NCI-H1436 (cell line): ENCODE measurements at regions not wholly inside any gene's neighbourhood (a gene's known extent, or its start where the extent isn't known, plus 50 kb on each side); places are given as distances from the start of the nearest gene placed in this dataset.

ENCODE experiments used
- DNase-seq: peaks from one replicate; lab custom pipeline; 2025; lab: John Stamatoyannopoulos, UW

DNA sequence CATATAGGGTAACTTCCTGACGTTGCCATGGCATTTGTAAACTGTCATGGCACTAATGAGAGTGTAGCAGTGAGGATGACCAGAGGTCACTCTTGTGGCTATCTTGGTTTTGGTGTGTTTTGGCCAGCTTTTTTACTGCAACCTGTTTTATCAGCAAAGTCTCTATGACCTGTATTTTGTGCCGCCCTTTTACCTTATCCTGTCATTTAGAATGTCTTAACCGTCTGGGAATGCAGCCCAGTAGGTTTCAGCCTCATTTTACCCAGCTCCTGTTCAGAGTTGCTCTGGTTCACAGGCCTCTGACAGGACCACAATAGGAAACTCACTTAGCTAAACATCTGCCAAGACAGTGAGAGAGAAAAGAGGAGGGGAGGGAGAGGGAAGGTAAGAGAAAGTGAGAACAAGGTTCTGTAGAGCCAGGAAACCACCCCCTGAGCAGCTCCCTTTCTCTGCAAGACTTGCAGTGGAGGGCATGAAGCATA, 64.8 kb upstream of the PLEKHG3 start:
- DNase-seq = no peak

DNA sequence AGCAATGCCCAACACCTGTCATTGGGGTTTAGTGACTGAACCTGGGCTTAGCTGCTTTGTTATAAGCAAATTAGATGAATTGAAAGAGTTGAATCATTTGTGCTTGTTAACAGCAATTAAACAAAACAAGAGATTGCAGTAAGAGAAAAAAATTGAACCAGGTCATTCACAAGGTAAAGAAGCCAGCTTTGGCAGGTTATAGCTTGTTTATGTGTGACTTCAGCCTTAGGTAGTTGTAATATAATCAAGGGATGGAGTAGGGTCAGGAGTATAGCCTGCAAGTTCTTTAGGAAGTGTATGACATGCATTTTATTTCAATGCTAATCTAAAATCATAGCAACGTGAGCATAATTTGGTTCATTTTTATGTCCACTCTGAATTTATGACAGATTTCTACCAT, 63.4 kb upstream of the PLEKHG3 start:
- DNase-seq = no peak

DNA sequence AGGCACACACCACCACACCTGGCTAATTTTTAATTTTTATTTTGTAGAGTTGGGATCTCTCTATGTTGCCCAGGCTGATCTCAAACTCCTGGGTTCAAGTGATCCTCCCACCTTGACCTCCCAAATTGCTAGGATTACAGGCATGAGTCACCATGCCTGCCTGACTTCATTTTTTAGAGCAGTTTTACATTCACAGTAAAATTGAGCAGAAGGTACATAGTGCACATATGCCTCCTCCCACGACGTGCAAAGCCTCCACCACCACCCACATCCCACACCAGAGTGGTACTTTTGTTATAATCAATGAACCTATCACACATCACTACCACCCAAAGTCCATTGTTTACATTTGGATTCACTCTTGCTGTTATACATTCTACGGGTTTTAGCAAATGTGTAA, 62.5 kb upstream of the PLEKHG3 start:
- DNase-seq = no peak

DNA sequence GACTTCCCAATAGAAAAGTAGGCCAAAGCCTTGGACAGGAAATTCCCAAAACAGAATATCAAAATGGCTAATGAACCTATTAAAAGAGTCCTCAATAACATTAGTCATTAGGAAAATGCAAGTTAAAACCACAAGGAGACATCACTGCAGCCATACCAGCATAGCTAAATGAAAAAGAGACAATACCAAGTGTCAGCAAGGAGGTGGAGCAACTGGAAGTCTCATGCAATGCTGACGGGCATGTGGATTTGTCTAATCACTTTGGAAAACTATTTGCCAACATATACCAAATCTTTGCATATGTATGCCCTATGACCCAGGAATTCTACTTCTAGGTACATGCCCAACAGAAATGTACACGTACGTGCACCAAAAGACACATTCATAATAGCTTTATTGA, 60.5 kb upstream of the PLEKHG3 start:
- no peak for DNase-seq

DNA sequence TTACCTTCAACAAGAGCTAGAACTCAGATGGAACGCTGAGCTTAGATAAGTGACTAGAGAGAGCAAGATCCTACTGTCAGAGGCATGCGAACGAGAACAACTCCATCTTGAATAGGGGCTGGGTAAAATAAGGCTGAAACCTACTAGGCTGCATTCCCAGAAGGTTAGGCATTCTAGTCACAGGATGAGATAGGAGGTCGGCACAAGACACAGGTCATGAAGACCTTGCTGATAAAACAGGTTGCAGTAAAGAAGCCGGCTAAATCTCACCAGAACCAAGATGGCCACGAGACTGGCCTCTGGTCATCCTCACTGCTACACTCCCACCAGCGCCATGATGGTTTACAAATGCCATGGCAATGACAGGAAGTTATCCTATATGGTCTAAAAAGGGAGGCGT, 59.6 kb upstream of the PLEKHG3 start:
- no peak for DNase-seq

DNA sequence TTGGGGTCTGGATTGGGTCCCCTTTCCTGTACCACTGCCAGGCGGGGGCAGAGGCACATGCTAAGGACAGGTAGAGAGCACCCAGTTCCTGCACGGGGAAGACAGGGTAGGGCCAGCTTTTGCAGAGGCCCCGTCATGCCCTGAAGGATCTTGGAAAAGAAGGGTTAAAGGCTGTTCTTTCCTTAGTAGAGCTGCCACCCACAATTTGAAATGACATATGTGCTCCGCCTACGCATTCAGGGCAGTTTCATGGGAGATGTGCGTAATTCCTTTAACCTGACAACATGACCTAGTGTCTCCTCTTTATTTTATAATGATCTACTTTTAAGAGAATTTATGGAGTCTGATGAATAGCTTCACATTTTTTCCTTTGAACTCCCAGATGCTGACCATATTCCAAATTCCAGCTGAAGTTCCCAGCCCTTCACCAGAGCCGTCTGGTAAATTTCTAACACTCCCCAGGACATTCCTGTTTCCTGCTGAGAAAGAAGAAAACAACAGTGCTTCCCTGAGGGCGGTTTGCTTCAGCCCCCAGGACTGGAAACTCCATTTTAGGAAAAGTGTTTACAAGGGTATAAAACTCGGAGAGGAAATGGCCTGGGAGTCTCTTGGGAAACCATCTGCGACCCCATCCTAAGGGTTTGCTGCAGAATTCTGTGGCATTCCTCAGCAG, 58.9 kb upstream of the PLEKHG3 start:
- DNase-seq = no peak

DNA sequence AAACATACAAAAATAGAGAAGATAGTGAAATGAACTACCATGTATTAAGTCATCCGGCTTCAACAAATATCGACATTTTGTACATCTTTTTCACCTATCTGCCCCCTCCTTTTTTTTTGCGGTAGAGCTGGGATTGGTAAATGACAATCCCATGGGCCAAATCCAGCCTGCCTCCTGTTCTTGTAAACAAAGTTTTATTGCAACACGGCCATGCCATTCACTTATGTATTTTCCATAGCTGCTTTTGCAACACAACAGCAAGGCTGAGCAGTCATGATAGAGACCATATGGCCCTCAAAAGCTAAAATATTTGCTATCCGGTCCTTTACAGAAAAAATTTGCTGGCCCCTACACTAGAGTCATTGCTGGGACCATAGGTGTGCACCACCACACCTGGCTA, 58.1 kb upstream of the PLEKHG3 start:
- DNase-seq = no peak

DNA sequence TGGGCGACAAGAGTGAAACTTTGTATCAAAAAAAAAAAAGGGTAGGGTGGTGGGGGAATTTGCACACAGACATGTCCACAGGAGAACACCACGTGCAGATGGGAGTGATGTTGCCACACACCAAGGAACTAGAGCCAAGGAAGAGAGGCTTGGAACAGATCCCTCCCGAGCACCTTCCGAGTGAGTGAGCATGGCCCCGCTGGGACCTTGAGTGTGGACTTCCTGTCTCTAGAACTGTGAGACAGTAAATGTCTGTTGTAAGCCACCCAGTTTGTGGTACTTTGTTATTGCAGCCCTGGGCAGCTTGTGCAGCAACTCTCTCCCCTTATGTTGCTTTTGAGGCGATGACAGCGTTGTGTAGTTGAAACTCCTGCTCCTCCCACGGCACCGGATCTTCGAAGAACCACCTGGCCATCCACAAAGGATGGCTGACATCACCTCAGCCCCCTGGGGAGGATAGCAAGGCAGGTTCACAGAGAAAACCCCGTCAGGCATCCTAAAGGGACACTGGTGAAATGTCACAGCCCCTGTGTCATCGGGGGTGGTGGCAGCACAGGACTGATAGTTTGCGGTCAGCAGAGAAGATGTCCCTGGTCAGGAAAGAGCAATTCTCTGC, 54.7 kb upstream of the PLEKHG3 start:
- peak; percentile 19 for DNase-seq

DNA sequence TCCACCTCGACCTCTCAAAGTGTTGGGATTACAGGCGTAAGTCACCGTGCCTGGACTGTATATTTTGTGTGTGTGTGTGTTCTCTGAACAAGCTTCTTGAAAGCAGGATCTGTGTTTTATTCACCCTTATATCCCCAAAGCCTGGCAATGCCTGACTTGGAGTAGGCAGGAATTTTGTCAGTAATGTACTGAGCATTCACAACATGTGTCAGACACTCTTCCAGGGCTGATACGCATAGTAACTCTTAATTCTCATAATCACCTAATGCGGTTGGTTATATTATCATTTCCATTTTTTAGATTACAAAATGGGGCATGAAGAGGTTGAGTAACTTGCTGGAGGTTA, 50.4 kb upstream of the PLEKHG3 start:
- no peak for DNase-seq

DNA sequence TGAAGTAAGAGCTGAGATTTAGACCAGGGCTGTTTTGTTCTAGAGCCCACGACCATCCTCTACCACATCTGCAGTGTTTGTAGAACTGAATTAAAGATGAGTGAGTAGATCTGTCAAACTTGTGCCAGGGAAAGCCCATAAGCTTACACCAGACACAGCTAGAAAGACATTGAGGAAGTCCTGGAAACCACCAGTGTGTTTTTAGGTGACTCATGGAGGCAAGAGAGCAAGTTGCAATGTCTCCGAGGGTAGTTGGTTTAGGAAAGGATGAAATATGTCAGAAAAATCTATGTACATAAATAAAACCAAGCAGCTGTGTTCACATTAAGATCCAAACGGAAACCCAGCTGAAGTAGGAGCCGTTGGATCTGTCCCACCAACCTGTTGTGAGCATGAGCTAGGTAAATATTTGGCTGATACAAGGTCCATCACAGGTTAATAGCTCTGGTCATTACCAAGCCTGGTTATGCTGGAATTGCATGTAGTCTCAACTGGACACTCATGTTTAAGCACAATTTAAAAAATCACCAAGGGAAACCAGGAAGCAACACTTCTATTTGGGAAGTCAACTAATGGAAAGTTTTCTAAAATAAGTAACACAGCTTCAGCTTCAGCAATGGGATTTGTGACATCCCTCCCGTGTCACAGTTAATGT, 49.9 kb upstream of the PLEKHG3 start:
- DNase-seq = no peak
